ENCODE measurements at regions not wholly inside any gene's neighbourhood (a gene's known extent, or its start where the extent isn't known, plus 50 kb on each side); places are given as distances from the start of the nearest gene placed in this dataset.
A peak's percentile ranks its signal among the peaks of the same experiment; 100 is the strongest.

- DNase-seq: peak; percentile 73
- no peak overlapping the region for H3K4me3 ChIP-seq
- H3K4me1 ChIP-seq: no peaks in the 10 kb centered on the region
- no peak overlapping the region for H3K27ac ChIP-seq
- H3K36me3 ChIP-seq: no peaks in the 10 kb centered on the region
- TF ChIP-seq CTCF (IDR thresholded peaks at IDR 0.05): no peak
- intact Hi-C loops (cut with DNase I): no loop called here
- H3K27me3 ChIP-seq: no peaks in the 10 kb centered on the region
- no peaks in the 10 kb centered on the region for H3K9me3 ChIP-seq
- no peak overlapping the region for H3K9ac ChIP-seq (ENCODE audit: low read depth in 2 of 2, low read length in 2 of 2)
Measured at GRCh38 chrX:42615161-42615563, 162.8 kb downstream of the PPP1R2C start.

- Histone ChIP-seq H3K36me3 (no peaks in the 10 kb centered on the region), H3K4me3 (no peak overlapping the region), H3K9ac (ENCODE audit: low read depth in 2 of 2, low read length in 2 of 2) (no peak overlapping the region), H3K27me3 (no peaks in the 10 kb centered on the region), H3K4me1 (no peaks in the 10 kb centered on the region), H3K9me3 (no peaks in the 10 kb centered on the region), H3K27ac (no peak overlapping the region)
- intact Hi-C loops (cut with DNase I): no loop called here
- DNase-seq: no peak
- TF ChIP-seq CTCF (IDR thresholded peaks at IDR 0.05): no peak
Measured at GRCh38 chrX:42606591-42606990, 171.4 kb downstream of the PPP1R2C start.

- no peaks in the 10 kb centered on the region for H3K4me1 ChIP-seq
- no peak for DNase-seq
- no peaks in the 10 kb centered on the region for H3K9me3 ChIP-seq
- intact Hi-C loops (cut with DNase I): no loop called here
- H3K27me3 ChIP-seq: no peaks in the 10 kb centered on the region
- no peak overlapping the region for H3K9ac ChIP-seq (ENCODE audit: low read depth in 2 of 2, low read length in 2 of 2)
- H3K27ac ChIP-seq: no peak overlapping the region
- no peak for TF ChIP-seq CTCF (IDR thresholded peaks at IDR 0.05)
- no peaks in the 10 kb centered on the region for H3K36me3 ChIP-seq
- H3K4me3 ChIP-seq: no peak overlapping the region
Measured at GRCh38 chrX:42604302-42604701, 173.7 kb downstream of the PPP1R2C start.

- intact Hi-C loops (cut with DNase I): no loop called here
- TF ChIP-seq CTCF (IDR thresholded peaks at IDR 0.05): no peak
- Histone ChIP-seq H3K9me3 (no peaks in the 10 kb centered on the region), H3K4me3 (no peak overlapping the region), H3K27ac (no peak overlapping the region), H3K27me3 (no peaks in the 10 kb centered on the region), H3K36me3 (no peaks in the 10 kb centered on the region), H3K4me1 (no peaks in the 10 kb centered on the region), H3K9ac (ENCODE audit: low read depth in 2 of 2, low read length in 2 of 2) (no peak overlapping the region)
- DNase-seq: no peak
Measured at GRCh38 chrX:42603016-42603415, 174.9 kb downstream of the PPP1R2C start.

- H3K9me3 ChIP-seq: no peaks in the 10 kb centered on the region
- intact Hi-C loops (cut with DNase I): no loop called here
- no peaks in the 10 kb centered on the region for H3K36me3 ChIP-seq
- no peak overlapping the region for H3K27ac ChIP-seq
- no peak for DNase-seq
- no peaks in the 10 kb centered on the region for H3K4me1 ChIP-seq
- TF ChIP-seq CTCF (IDR thresholded peaks at IDR 0.05): no peak
- no peak overlapping the region for H3K4me3 ChIP-seq
- no peaks in the 10 kb centered on the region for H3K27me3 ChIP-seq
- no peak overlapping the region for H3K9ac ChIP-seq (ENCODE audit: low read depth in 2 of 2, low read length in 2 of 2)
Measured at GRCh38 chrX:42602566-42602965, 175.4 kb downstream of the PPP1R2C start.

GRCh38 chrX:42602136-42602535 is 175.8 kb downstream of the PPP1R2C start:
- Histone ChIP-seq H3K27ac (no peak overlapping the region), H3K4me3 (no peak overlapping the region), H3K27me3 (no peaks in the 10 kb centered on the region), H3K36me3 (no peaks in the 10 kb centered on the region), H3K4me1 (no peaks in the 10 kb centered on the region), H3K9ac (ENCODE audit: low read depth in 2 of 2, low read length in 2 of 2) (no peak overlapping the region), H3K9me3 (no peaks in the 10 kb centered on the region)
- intact Hi-C loops (cut with DNase I): no loop called here
- no peak for TF ChIP-seq CTCF (IDR thresholded peaks at IDR 0.05)
- DNase-seq: no peak

Measured in colonic mucosa (tissue), 4 donors.